Uterus (tissue), 3 donors: ENCODE measurements at regions not wholly inside any gene's neighbourhood (a gene's known extent, or its start where the extent isn't known, plus 50 kb on each side); places are given as distances from the start of the nearest gene placed in this dataset.

Experiments used
- DNase-seq, 2 donors: peaks; one replicate each; pipeline ENCODE4 v3.0.0-alpha.2; 2019 to 2020
- H3K27ac ChIP-seq, 2 donors: fragments of 200-600 bp; sonication (generic); 1 replicate in 1 of 2; 2 replicates in 1 of 2; pipeline ENCODE4 v1.5.1; 2016 to 2018
- H3K27me3 ChIP-seq, 2 donors: fragments of 200-600 bp; sonication (generic); one replicate each; pipeline ENCODE4 v1.5.1; 2018 to 2019; ENCODE audit warnings: control low read depth in 1 of 2
- H3K36me3 ChIP-seq, 2 donors: fragments of 200-600 bp; sonication (generic); one replicate each; pipeline ENCODE4 v1.5.1; 2019; ENCODE audit warnings: control low read depth in 1 of 2
- H3K4me1 ChIP-seq, 2 donors: fragments of 200-600 bp; sonication (generic); one replicate each; pipeline ENCODE4 v1.5.1; 2018 to 2019; ENCODE audit warnings: control low read depth in 1 of 2
- H3K4me3 ChIP-seq, 2 donors: fragments of 200-600 bp; sonication (generic); 1 replicate in 1 of 2; 2 replicates in 1 of 2; pipeline ENCODE4 v1.5.1; 2018 to 2019; ENCODE audit warnings: mild to moderate bottlenecking in 1 of 2
- H3K9me3 ChIP-seq, 2 donors: fragments of 200-600 bp; sonication (generic); one replicate each; pipeline ENCODE4 v1.5.1; 2019; ENCODE audit warnings: control low read depth in 1 of 2
- POLR2A ChIP-seq, 2 donors: fragments of 450-650 bp; IDR thresholded peaks; one replicate each; pipeline ENCODE4 v1.6.1; 2016; ENCODE audit warnings: antibody characterized with exemption in 2 of 2, mild to moderate bottlenecking in 1 of 2, moderate library complexity in 1 of 2
- intact Hi-C: fragments of 100-400 bp; cut with DNase I; formaldehyde crosslinking; loops from one replicate; pipeline ENCODE4 v1.15.1; 2023; ENCODE audit warnings: low total_unique reads
- TF ChIP-seq, protein P1 (sequence below), 4 experiments: fragments of 200-600 bp in 2 of 4; fragments of 450-650 bp in 2 of 4; sonication (generic) in 2 of 4; IDR thresholded peaks; one replicate each; pipeline ENCODE4 v1.5.1; 2016 to 2019; ENCODE audit warnings: antibody characterized with exemption in 4 of 4, mild to moderate bottlenecking in 2 of 4, moderate library complexity in 1 of 4
- donor health status: DM: yes; HTN: yes; CAD: no.

DNA sequence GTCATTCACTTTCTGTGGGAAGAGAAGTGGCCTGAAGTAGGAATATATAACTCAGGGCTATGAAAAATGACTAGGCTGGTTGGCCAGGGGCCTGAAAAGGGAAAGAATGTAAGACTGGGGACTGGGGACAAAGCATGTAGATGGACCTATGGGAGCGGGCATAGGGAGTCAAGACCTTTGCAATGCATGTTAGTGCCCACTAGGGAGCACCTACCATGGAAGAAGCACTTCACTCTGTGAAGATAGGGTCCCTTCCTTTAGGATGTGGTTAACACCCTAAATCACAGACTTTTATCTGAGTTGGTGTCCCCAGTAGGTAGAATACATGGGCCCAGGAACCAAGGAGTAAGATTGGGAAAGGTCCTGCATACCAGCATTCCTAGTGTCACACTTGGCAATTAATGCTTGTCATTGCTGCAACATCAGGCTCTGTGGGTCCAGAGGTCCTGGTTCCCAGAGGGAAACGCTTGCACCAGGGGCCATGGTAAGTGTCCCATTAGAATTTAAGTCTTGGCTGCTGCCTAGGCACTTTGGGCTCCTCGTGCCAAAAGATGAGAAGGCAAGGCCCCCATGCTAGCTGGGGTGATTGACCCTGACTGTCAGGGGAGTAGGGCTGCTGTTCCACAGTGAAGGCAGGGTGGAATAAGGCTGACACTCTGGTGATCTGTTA is 79.6 kb downstream of the CRYGS start:
- DNase-seq, result no peak
- TF ChIP-seq, protein P1, sequence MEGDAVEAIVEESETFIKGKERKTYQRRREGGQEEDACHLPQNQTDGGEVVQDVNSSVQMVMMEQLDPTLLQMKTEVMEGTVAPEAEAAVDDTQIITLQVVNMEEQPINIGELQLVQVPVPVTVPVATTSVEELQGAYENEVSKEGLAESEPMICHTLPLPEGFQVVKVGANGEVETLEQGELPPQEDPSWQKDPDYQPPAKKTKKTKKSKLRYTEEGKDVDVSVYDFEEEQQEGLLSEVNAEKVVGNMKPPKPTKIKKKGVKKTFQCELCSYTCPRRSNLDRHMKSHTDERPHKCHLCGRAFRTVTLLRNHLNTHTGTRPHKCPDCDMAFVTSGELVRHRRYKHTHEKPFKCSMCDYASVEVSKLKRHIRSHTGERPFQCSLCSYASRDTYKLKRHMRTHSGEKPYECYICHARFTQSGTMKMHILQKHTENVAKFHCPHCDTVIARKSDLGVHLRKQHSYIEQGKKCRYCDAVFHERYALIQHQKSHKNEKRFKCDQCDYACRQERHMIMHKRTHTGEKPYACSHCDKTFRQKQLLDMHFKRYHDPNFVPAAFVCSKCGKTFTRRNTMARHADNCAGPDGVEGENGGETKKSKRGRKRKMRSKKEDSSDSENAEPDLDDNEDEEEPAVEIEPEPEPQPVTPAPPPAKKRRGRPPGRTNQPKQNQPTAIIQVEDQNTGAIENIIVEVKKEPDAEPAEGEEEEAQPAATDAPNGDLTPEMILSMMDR (IDR thresholded peaks at IDR 0.05), result no peak
- TF ChIP-seq POLR2A (IDR thresholded peaks at IDR 0.05), result no peak
- Histone ChIP-seq H3K36me3 (no peaks in the 10 kb centered on the region), H3K4me1 (no peaks in the 10 kb centered on the region), H3K4me3 (no peak overlapping the region), H3K9me3 (no peaks in the 10 kb centered on the region), H3K27me3 (no peaks in the 10 kb centered on the region), H3K27ac (no peak overlapping the region)
- intact Hi-C loops, result no loop called here

DNA sequence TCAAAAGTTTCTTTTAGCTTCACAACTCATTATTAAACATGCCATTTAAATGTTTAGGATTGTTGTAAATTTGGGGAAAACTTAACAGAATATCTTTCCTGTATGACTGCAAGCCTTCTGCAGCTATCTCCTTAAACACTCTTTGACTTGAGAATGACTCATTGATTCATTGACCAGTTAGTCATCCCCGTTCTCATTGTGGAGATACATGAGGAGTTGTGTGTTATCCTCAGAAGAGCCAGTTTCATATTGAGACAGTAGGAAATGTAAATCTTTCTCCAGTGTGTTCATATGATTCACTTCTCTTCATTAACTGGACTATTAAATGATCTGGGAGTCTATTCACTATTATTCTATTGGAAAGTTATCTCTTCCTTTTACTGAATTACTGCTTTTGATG is 83.0 kb downstream of the CRYGS start:
- H3K4me1 ChIP-seq, result no peaks in the 10 kb centered on the region
- no peak overlapping the region for H3K4me3 ChIP-seq
- no peak for DNase-seq
- no peaks in the 10 kb centered on the region for H3K27me3 ChIP-seq
- intact Hi-C loops, result no loop called here
- TF ChIP-seq POLR2A (IDR thresholded peaks at IDR 0.05), result no peak
- TF ChIP-seq, protein P1 (IDR thresholded peaks at IDR 0.05), result no peak
- no peak overlapping the region for H3K27ac ChIP-seq
- no peaks in the 10 kb centered on the region for H3K36me3 ChIP-seq
- H3K9me3 ChIP-seq, result no peaks in the 10 kb centered on the region

DNA sequence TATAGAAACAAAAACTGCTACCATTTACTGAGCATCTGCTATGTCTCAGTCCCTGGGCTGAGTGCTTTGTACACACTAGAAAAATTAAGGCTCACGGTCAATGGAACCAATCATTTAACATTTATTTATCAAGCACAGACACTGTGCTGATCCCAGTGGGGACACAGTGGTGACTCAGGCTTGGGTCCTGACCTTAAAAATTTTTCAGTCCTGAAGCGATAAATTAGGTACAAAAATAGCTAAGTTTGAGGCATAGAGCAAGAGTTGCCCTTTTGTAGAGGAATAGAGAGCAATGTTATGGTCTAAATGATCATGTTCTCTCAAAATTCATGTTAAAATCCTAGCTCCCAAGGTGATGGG is 85.1 kb downstream of the CRYGS start:
- intact Hi-C loops, result no loop called here
- Histone ChIP-seq H3K9me3 (no peaks in the 10 kb centered on the region), H3K27me3 (no peaks in the 10 kb centered on the region), H3K36me3 (no peaks in the 10 kb centered on the region), H3K4me3 (no peak overlapping the region), H3K4me1 (no peaks in the 10 kb centered on the region), H3K27ac (no peak overlapping the region)
- DNase-seq, result no peak
- TF ChIP-seq POLR2A (IDR thresholded peaks at IDR 0.05), result no peak
- TF ChIP-seq, protein P1 (IDR thresholded peaks at IDR 0.05), result no peak

DNA sequence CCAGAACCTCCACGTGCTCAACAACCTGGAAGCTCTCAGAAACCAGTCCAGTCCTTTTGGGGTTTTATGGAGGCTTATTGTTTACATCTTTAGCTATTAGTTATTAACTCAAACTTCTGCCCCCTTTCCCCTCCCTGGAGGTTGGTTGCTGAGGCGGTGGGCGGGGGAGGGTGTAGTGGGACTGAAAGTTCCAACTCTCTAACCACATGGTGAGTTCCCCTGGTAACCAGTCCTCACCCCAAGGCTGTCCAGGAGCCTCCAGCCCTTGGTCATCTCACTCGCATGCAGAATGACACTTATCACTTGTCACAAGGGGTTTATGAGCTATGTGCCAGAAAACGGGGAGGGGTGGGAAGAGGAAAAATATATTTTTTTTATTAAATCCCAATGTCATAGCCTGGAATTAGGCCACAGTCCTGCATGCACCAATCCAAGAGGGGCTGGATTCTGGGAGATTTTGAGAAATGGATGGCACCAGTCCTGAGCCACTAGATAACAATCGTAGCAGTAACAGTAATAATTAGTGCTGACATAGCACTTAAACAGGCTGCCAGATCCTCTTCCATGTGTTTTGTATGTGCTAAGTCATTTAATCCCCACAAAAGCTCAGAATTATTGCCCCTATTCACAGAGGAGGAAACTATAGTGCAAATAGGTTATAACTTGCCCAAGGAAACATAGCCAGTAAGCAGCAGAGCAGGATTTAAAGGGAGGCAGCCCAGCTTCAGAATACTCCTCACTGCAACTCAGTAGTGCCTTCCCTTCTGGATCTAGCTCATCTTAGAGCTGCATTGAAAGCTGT is 85.7 kb downstream of the CRYGS start:
- TF ChIP-seq, protein P1 (IDR thresholded peaks at IDR 0.05), result no peak
- no peak for TF ChIP-seq POLR2A (IDR thresholded peaks at IDR 0.05)
- no peaks in the 10 kb centered on the region for H3K27me3 ChIP-seq
- no peak overlapping the region for H3K4me3 ChIP-seq
- no peaks in the 10 kb centered on the region for H3K4me1 ChIP-seq
- no peak overlapping the region for H3K27ac ChIP-seq
- no peaks in the 10 kb centered on the region for H3K9me3 ChIP-seq
- no peaks in the 10 kb centered on the region for H3K36me3 ChIP-seq
- no peak for DNase-seq
- intact Hi-C loops, result no loop called here

DNA sequence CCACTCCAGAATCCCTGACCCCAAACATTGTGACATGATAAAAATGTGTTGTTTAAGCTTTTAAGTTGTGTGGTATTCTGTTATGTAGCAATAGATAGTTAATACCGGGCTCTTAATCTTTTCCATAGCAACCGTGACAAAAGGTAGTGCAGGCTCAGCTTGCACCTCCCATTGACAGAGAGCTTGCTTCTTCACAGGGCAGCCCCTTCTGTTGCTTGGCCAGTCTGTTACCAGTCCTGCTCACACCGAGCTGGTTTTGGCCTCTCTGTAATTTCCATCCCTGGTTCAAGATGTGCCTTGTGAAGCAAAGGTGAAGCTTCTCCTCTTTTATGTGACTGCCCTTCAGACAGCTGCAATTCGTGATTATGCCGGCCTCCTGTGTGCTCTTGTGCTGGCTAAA is 86.9 kb downstream of the CRYGS start:
- Histone ChIP-seq H3K4me3 (no peak overlapping the region), H3K27ac (no peak overlapping the region), H3K4me1 (no peaks in the 10 kb centered on the region), H3K27me3 (no peaks in the 10 kb centered on the region), H3K36me3 (no peaks in the 10 kb centered on the region), H3K9me3 (no peaks in the 10 kb centered on the region)
- TF ChIP-seq, protein P1 (IDR thresholded peaks at IDR 0.05), result no peak
- TF ChIP-seq POLR2A (IDR thresholded peaks at IDR 0.05), result no peak
- intact Hi-C loops, result no loop called here
- DNase-seq, result no peak
